ENCODE measurements at regions not wholly inside any gene's neighbourhood (a gene's known extent, or its start where the extent isn't known, plus 50 kb on each side); places are given as distances from the start of the nearest gene placed in this dataset.

DNA sequence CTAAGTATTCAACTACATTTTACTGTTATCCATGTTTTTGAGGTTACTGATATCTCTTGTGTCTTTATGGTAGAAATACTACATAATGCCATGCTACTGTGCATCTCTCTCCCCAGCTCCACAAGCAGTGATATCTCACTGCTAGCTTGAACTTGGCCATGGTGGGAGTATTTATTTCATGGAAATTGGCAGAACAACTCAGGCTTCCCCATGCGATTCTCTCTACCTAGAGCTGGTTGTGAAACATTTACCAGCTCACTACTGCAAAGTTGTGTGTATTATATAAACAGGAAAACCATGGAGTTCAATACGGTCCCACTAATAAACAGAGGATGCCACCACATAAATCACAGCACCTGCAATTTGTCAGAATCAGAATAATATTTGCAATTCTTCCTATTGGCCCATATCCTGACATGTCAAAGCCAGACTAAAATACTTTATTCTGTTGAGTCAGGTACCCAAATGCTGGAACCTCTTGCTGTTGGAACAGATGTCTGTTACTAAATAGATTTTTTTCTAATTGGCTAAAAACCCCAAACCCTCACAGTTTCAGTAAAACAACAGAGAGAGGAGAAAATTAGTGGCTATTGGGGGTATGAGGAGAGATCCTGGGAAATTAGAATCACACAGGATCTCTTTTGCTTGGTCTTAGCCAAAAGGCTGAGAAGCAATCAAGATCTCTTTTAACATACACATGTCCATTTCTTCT is 91.4 kb upstream of the SLC10A2 start:
- WGBS, 2 donors, result 42 to 49% methylated on average over 2 of the region's 2 CpGs
- TF ChIP-seq CTCF (IDR thresholded peaks at IDR 0.05), result no peak
- TF ChIP-seq POLR2A (IDR thresholded peaks at IDR 0.05), result no peak
- intact Hi-C loops (cut with DNase I; ENCODE audit: low total_unique reads), result no loop called here
- DNase-seq (ENCODE audit: low spot score in 2 of 2), result no peak
- H3K4me3 ChIP-seq (ENCODE audit: low read depth, poor library complexity, severe bottlenecking), result no peak overlapping the region

DNA sequence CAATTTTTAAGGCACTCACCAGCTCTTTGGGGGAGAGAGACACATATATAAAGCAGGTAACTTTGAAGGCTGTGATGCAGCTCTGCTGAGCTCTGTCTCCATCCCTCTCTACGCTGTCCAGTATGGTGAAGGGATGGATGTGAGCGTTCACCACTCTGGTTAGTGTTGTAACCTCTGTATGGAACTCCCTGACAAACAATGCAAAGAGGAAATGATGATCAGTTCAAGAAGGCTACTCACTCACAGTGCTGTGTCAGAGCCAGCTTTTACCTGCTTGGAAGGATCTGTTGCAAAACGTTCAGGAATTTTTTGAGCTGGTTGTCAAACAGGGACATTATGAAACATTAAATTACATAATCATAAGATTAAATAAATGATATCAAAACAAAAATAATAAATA is 90.8 kb upstream of the SLC10A2 start:
- no peak for DNase-seq (ENCODE audit: low spot score in 2 of 2)
- WGBS, 2 donors, result 51 to 56% methylated on average over 3 of the region's 3 CpGs
- no peak overlapping the region for H3K4me3 ChIP-seq (ENCODE audit: low read depth, poor library complexity, severe bottlenecking)
- no peak for TF ChIP-seq CTCF (IDR thresholded peaks at IDR 0.05)
- TF ChIP-seq POLR2A (IDR thresholded peaks at IDR 0.05), result no peak
- intact Hi-C loops (cut with DNase I; ENCODE audit: low total_unique reads), result no loop called here

DNA sequence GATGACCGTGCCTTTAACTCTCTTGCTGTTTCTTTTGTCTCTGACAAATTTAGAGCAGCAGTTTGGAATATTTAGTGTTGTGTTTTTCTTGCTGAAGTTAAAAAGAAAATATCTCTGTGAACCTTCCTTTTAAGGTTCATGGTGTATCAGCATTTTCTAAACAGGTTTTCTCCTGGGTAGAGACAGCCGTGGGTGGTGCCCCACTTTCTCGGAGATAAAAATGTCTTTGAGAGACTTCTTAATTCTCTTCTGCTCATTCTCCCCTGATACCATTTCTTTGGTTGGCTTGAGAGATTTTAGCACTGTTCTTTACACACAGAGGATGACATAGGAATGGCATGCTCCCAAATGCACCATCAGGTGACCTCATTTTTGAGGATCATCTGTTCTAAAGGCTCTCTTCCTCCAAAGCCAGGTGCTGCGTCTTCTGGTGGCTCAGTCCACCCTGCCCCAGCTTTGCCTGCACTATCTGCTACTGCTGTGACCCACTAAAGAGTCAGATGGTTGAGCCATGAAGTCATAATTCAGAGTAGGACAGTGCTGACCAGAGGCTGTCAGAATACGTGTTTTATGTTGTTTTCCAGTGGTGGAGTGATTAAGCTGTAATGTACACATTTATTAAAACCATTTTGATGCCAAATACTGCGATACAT is 90.3 kb upstream of the SLC10A2 start:
- intact Hi-C loops (cut with DNase I; ENCODE audit: low total_unique reads), result no loop called here
- H3K4me3 ChIP-seq (ENCODE audit: low read depth, poor library complexity, severe bottlenecking), result no peak overlapping the region
- WGBS, 2 donors, result 54 to 59% methylated on average over 6 of the region's 6 CpGs
- TF ChIP-seq CTCF (IDR thresholded peaks at IDR 0.05) (no peak), POLR2A (IDR thresholded peaks at IDR 0.05) (no peak)
- no peak for DNase-seq (ENCODE audit: low spot score in 2 of 2)

DNA sequence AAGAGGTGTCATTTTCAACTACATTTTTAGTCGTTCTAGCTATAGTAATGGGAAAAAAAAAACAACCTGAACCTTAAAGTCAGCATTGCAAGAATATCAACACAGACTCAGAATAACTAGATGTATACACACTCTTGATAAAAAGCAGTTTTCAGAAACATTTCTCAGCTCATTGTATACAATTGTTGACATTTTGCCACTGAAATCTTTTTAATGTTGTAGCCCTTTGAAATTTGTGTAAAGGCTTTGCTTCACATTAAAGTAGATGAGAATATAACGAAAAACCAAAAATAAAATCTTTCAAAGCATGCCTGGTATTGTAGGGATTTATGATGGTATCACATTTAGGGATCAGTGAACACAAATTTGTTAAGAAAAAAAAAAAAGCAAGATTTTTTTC is 87.2 kb upstream of the SLC10A2 start:
- DNase-seq (ENCODE audit: low spot score in 2 of 2), result no peak
- intact Hi-C loops (cut with DNase I; ENCODE audit: low total_unique reads), result no loop called here
- TF ChIP-seq CTCF (IDR thresholded peaks at IDR 0.05) (no peak), POLR2A (IDR thresholded peaks at IDR 0.05) (no peak)
- no peak overlapping the region for H3K4me3 ChIP-seq (ENCODE audit: low read depth, poor library complexity, severe bottlenecking)
- 60 to 70% methylated on average over 2 of the region's 2 CpGs for WGBS, 2 donors

GRCh38 chr13:103147961-103148360 is 81.7 kb upstream of the SLC10A2 start:
- WGBS, 2 donors, result 82 to 84% methylated on average over 9 of the region's 9 CpGs
- intact Hi-C loops (cut with DNase I; ENCODE audit: low total_unique reads), result loop anchor here (10.0 kb wide), 1 partner anchor 233 kb away; no protein-coding TSS in a partner anchor
- TF ChIP-seq CTCF (IDR thresholded peaks at IDR 0.05), result no peak
- no peak for TF ChIP-seq POLR2A (IDR thresholded peaks at IDR 0.05)
- H3K4me3 ChIP-seq (ENCODE audit: low read depth, poor library complexity, severe bottlenecking), result no peak overlapping the region
- DNase-seq (ENCODE audit: low spot score in 2 of 2), result no peak

Measured in lower leg skin (tissue), 4 donors.